ENCODE measurements at regions not wholly inside any gene's neighbourhood (a gene's known extent, or its start where the extent isn't known, plus 50 kb on each side); places are given as distances from the start of the nearest gene placed in this dataset.

DNA sequence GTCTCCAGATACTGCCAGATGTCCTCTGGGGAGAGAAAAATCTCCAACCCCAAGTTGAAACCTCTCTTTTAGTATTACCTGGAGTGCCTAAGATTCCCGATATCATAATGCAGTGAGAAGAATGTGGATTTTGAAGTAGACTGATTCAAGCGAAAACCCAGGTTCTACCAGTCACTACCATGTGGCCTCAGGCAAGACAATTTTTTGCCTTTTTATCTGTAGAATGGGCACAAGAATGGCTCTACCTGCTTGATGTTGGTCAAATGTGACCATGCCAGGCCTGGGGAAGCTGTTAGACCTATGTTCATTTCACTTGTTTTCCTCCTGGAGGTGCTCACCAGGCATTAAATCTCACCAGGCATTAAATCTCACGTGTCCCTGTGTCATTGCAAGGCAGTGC is 131.3 kb downstream of the DDX1 start:
- no peak overlapping the region for H3K4me3 Mint-ChIP-seq (ENCODE audit: unreplicated experiment)
- TF ChIP-seq, protein P1, sequence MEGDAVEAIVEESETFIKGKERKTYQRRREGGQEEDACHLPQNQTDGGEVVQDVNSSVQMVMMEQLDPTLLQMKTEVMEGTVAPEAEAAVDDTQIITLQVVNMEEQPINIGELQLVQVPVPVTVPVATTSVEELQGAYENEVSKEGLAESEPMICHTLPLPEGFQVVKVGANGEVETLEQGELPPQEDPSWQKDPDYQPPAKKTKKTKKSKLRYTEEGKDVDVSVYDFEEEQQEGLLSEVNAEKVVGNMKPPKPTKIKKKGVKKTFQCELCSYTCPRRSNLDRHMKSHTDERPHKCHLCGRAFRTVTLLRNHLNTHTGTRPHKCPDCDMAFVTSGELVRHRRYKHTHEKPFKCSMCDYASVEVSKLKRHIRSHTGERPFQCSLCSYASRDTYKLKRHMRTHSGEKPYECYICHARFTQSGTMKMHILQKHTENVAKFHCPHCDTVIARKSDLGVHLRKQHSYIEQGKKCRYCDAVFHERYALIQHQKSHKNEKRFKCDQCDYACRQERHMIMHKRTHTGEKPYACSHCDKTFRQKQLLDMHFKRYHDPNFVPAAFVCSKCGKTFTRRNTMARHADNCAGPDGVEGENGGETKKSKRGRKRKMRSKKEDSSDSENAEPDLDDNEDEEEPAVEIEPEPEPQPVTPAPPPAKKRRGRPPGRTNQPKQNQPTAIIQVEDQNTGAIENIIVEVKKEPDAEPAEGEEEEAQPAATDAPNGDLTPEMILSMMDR (IDR thresholded peaks at IDR 0.05; ENCODE audit: partially characterized antibody, unreplicated experiment) = no peak
- H3K4me1 Mint-ChIP-seq (ENCODE audit: low read depth, unreplicated experiment) = peaks cover 2% of the 10 kb centered on the region
- H3K27ac Mint-ChIP-seq (ENCODE audit: unreplicated experiment) = no peak overlapping the region
- H3K9me3 Mint-ChIP-seq (ENCODE audit: unreplicated experiment) = no peaks in the 10 kb centered on the region
- no peak for DNase-seq
- H3K36me3 Mint-ChIP-seq (ENCODE audit: unreplicated experiment) = no peaks in the 10 kb centered on the region
- peaks cover 3% of the 10 kb centered on the region for H3K27me3 Mint-ChIP-seq (ENCODE audit: unreplicated experiment)

DNA sequence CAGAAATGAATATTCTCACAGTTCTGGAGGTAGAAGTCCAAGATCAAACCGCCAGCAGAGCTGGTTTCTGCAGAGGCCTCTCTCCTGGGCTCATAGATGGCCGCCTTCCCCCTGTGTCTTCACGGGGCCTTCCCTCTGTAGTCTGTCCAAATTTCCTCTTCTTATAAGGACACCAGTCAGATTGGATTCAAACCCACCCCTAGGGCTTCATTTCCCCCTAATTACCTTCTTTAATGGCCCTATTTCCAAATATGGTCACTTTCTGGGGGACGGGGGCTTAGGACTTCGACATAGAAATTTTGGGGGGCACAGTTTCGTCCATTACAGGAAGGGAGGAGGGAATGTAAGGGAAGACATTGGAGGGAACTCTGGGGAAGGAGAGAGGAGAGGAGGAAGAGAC is 132.6 kb downstream of the DDX1 start:
- DNase-seq = no peak
- Mint-ChIP-seq H3K36me3 (ENCODE audit: unreplicated experiment) (no peaks in the 10 kb centered on the region), H3K4me1 (ENCODE audit: low read depth, unreplicated experiment) (peaks cover 7% of the 10 kb centered on the region), H3K4me3 (ENCODE audit: unreplicated experiment) (no peak overlapping the region), H3K27ac (ENCODE audit: unreplicated experiment) (no peak overlapping the region), H3K9me3 (ENCODE audit: unreplicated experiment) (no peaks in the 10 kb centered on the region), H3K27me3 (ENCODE audit: unreplicated experiment) (peaks cover 3% of the 10 kb centered on the region)
- TF ChIP-seq, protein P1 (IDR thresholded peaks at IDR 0.05; ENCODE audit: partially characterized antibody, unreplicated experiment) = no peak

DNA sequence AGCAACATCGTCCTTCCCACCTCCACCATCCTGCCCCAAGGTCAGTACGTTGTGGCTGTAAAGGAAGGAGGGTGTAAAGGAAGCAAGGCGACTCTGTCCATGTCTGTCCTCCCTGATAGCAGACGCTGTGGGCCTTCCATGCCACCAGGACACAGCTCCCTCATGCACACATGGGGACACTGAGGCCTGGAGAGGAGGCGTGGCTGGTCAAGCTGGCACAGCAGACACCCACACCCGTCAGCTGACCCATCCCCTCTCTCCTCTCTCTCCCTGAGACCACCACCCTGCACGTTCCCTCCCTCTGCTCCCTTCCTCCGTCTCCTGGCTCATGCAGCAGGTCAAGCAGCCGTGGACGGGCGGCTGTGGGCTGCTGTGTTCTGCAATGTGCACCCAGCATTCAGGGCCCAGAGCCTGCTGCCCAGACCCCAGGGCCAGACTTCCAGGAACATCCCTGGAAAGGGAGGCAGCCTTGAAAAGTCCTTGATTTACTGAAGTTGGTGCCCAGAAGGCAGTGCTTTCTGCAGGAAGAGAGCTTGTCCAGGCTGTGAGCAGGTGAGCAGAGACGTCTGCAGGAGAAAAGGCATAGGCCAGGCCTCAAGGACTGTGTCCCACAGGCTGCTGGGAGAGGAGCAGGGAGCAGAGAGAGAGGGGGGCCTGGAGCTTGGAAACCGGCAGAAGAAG is 133.6 kb downstream of the DDX1 start:
- H3K27ac Mint-ChIP-seq (ENCODE audit: unreplicated experiment) = no peak overlapping the region
- H3K9me3 Mint-ChIP-seq (ENCODE audit: unreplicated experiment) = peaks cover 2% of the 10 kb centered on the region
- TF ChIP-seq, protein P1 (IDR thresholded peaks at IDR 0.05; ENCODE audit: partially characterized antibody, unreplicated experiment) = no peak
- no peak for DNase-seq
- H3K4me1 Mint-ChIP-seq (ENCODE audit: low read depth, unreplicated experiment) = peaks cover 11% of the 10 kb centered on the region
- H3K4me3 Mint-ChIP-seq (ENCODE audit: unreplicated experiment) = no peak overlapping the region
- H3K36me3 Mint-ChIP-seq (ENCODE audit: unreplicated experiment) = no peaks in the 10 kb centered on the region
- peaks cover 3% of the 10 kb centered on the region for H3K27me3 Mint-ChIP-seq (ENCODE audit: unreplicated experiment)

DNA sequence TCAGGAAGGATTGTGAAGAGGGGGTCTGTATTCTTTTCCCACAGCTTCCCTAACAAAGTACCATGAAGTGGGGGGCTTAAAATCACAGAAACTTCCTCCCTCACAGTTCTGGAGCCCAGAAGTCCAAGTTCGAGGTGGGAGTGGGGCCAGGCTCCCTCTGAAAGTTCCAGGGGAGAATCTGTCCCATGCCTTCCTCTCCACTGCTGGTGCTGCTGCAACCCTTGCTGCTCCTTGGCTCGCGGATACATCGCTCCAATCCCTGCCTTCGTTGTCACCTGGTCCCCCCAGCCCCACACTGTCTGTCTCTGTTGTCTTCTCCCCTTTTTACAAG is 134.1 kb downstream of the DDX1 start:
- no peak for DNase-seq
- TF ChIP-seq, protein P1 (IDR thresholded peaks at IDR 0.05; ENCODE audit: partially characterized antibody, unreplicated experiment) = no peak
- H3K9me3 Mint-ChIP-seq (ENCODE audit: unreplicated experiment) = peaks cover 7% of the 10 kb centered on the region
- no peak overlapping the region for H3K27ac Mint-ChIP-seq (ENCODE audit: unreplicated experiment)
- no peaks in the 10 kb centered on the region for H3K36me3 Mint-ChIP-seq (ENCODE audit: unreplicated experiment)
- peaks cover 16% of the 10 kb centered on the region for H3K4me1 Mint-ChIP-seq (ENCODE audit: low read depth, unreplicated experiment)
- peaks cover 7% of the 10 kb centered on the region for H3K27me3 Mint-ChIP-seq (ENCODE audit: unreplicated experiment)
- H3K4me3 Mint-ChIP-seq (ENCODE audit: unreplicated experiment) = no peak overlapping the region

DNA sequence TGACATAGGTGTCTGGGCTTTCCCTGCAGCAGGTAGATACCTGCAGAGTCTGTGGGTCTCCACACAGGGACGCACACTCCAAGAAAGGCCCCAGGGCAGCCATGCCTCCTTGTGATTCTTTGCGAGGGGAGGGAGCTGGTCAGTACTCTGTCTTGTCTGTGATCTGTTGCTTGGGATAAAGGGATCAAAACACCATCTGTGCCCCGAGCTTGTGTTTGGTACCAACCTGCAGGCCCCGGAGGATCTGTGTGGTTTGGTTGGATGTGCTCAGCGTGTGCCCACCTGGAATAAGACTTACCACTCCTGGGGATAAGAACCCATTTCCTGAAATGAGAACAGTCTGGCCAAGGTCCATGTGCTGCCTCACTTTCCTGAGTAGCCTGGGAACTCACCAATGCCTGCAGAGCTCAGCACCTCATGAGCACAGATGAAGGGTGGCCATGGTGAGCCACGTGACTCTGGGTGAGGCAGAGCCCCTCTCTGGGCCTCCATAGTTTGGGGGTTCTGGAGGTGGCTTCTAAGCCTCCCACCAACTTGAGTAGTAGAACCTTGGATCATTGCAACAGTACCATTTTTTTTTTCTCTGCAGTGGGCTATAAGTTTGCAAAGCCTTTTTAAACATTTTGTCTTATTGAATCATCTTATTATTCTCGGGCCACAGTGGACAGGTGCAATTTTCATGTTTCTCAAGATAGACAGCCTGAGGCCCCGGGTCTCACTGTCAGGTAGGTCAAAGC is 134.8 kb downstream of the DDX1 start:
- no peaks in the 10 kb centered on the region for H3K36me3 Mint-ChIP-seq (ENCODE audit: unreplicated experiment)
- H3K9me3 Mint-ChIP-seq (ENCODE audit: unreplicated experiment) = peaks cover 9% of the 10 kb centered on the region
- TF ChIP-seq, protein P1 (IDR thresholded peaks at IDR 0.05; ENCODE audit: partially characterized antibody, unreplicated experiment) = no peak
- H3K4me1 Mint-ChIP-seq (ENCODE audit: low read depth, unreplicated experiment) = peaks cover 15% of the 10 kb centered on the region
- H3K4me3 Mint-ChIP-seq (ENCODE audit: unreplicated experiment) = no peak overlapping the region
- DNase-seq = no peak
- peaks cover 7% of the 10 kb centered on the region for H3K27me3 Mint-ChIP-seq (ENCODE audit: unreplicated experiment)
- no peak overlapping the region for H3K27ac Mint-ChIP-seq (ENCODE audit: unreplicated experiment)
